SK-N-SH (cell line): ENCODE measurements at regions not wholly inside any gene's neighbourhood (a gene's known extent, or its start where the extent isn't known, plus 50 kb on each side); places are given as distances from the start of the nearest gene placed in this dataset.

Experiments
- CTCF ChIA-PET: fragments of 300-600, 350-600 bp; formaldehyde crosslinking; extraction: SDS; loops from one replicate; lab custom pipeline; 2021; lab: Yijun Ruan, JAX
- POLR2A ChIA-PET: fragments of 350-600 bp; sonication (Branson Sonifier 250); formaldehyde crosslinking; extraction: SDS; loops from one replicate; lab custom pipeline; 2020; ENCODE audit warnings: antibody characterized with exemption, inconsistent platforms; lab: Yijun Ruan, JAX
- DNase-seq: peaks from one replicate; pipeline ENCODE4 v3.0.0; 2012
- H2AFZ ChIP-seq: fragments of 200-600 bp; sonication (generic); 2 replicates; pipeline ENCODE4 v1.8.1; 2016; ENCODE audit warnings: antibody characterized with exemption, mild to moderate bottlenecking, low read depth
- H3F3A ChIP-seq: fragments of 200-600 bp; sonication (generic); replicated peaks from 2 replicates; pipeline ENCODE3; 2016; ENCODE audit warnings: antibody characterized with exemption, mild to moderate bottlenecking; ENCODE audit not compliant: insufficient read depth
- H3K27ac ChIP-seq, 2 experiments: fragments of 200-500 bp in 1 of 2; fragments of 200-600 bp in 1 of 2; sonication (Bioruptor generic) in 1 of 2; sonication (generic), shearing (Covaris generic) in 1 of 2; 2 replicates each; pipeline versions ENCODE4 v1.5.1 to v1.6.1; 2014 to 2016; ENCODE audit warnings: low read depth in 2 of 2, inconsistent platforms in 1 of 2, low read length in 1 of 2, mild to moderate bottlenecking in 1 of 2, mixed read lengths in 1 of 2
- H3K27me3 ChIP-seq: fragments of 200-600 bp; sonication (generic), shearing (Covaris generic); 2 replicates; pipeline ENCODE4 v1.6.1; 2016; ENCODE audit warnings: mixed run types; ENCODE audit not compliant: insufficient read depth
- H3K36me3 ChIP-seq, 2 experiments: fragments of 200-500 bp in 1 of 2; fragments of 200-600 bp in 1 of 2; sonication (Bioruptor generic) in 1 of 2; sonication (generic) in 1 of 2; replicated peaks in 1 of 2; 2 replicates each; pipeline versions ENCODE3 to v1.5.1; 2014 to 2016; ENCODE audit warnings: low read length in 1 of 2, mild to moderate bottlenecking in 1 of 2; ENCODE audit not compliant: insufficient read depth in 2 of 2, control insufficient read depth in 1 of 2
- H3K4me1 ChIP-seq, 2 experiments: fragments of 200-500 bp in 1 of 2; fragments of 200-600 bp in 1 of 2; sonication (Bioruptor generic) in 1 of 2; sonication (generic), shearing (Covaris generic) in 1 of 2; 2 replicates each; pipeline versions ENCODE4 v1.5.1 to v1.6.1; 2014 to 2016; ENCODE audit warnings: low read depth in 1 of 2, low read length in 1 of 2, mixed run types in 1 of 2; ENCODE audit not compliant: insufficient read depth in 2 of 2, control insufficient read depth in 1 of 2
- H3K4me2 ChIP-seq: fragments of 200-600 bp; sonication (generic), shearing (Covaris generic); 2 replicates; pipeline ENCODE4 v1.6.1; 2017; ENCODE audit warnings: mixed run types
- H3K4me3 ChIP-seq, 2 experiments: fragments of 200-500 bp in 1 of 2; fragments of 200-600 bp in 1 of 2; sonication (Bioruptor generic) in 1 of 2; sonication (generic), shearing (Covaris generic) in 1 of 2; 2 replicates each; pipeline versions ENCODE4 v1.5.1 to v1.8.1; 2014 to 2016; ENCODE audit warnings: low read depth in 2 of 2, inconsistent platforms in 1 of 2, low read length in 1 of 2, mild to moderate bottlenecking in 1 of 2, mixed read lengths in 1 of 2, moderate library complexity in 1 of 2
- H3K79me2 ChIP-seq: fragments of 200-600 bp; sonication (generic); 2 replicates; pipeline ENCODE4 v1.8.1; 2017; ENCODE audit warnings: mild to moderate bottlenecking; ENCODE audit not compliant: insufficient read depth
- H3K9ac ChIP-seq: fragments of 200-600 bp; sonication (generic); 2 replicates; pipeline ENCODE4 v1.6.1; 2017; ENCODE audit warnings: mixed run types
- H3K9me2 ChIP-seq: fragments of 200-600 bp; sonication (generic); 2 replicates; pipeline ENCODE4 v1.6.1; 2017; ENCODE audit warnings: mixed run types
- H3K9me3 ChIP-seq: fragments of 200-600 bp; sonication (generic); 2 replicates; pipeline ENCODE4 v1.6.1; 2017; ENCODE audit warnings: mixed run types, mild to moderate bottlenecking, moderate library complexity
- H4K20me1 ChIP-seq: fragments of 200-600 bp; sonication (generic); 2 replicates; pipeline ENCODE4 v1.6.1; 2017; ENCODE audit warnings: mild to moderate bottlenecking, mixed run types; ENCODE audit not compliant: insufficient read depth
- CHD2 ChIP-seq: fragments of 150-350 bp; IDR thresholded peaks from 2 replicates; pipeline ENCODE4 v1.6.1; 2018; ENCODE audit warnings: low read length; ENCODE audit not compliant: partially characterized antibody
- CTCF ChIP-seq: fragments of 200-600 bp; sonication (generic); IDR thresholded peaks from 2 replicates; pipeline ENCODE4 v1.6.1; 2017; ENCODE audit warnings: antibody characterized with exemption, mild to moderate bottlenecking, moderate library complexity
- ELF1 ChIP-seq: IDR thresholded peaks from 2 replicates; pipeline ENCODE4 v1.4.0; 2012
- EP300 ChIP-seq, 2 experiments: IDR thresholded peaks; 2 replicates each; pipeline versions ENCODE4 v1.4.0 to v1.6.1; 2012; ENCODE audit warnings: borderline replicate concordance in 1 of 2, low read depth in 1 of 2, low read length in 1 of 2
- FOXJ3 ChIP-seq: sonication (generic); formaldehyde crosslinking; IDR thresholded peaks from 2 replicates; pipeline ENCODE4 v1.5.1; 2020; ENCODE audit warnings: mild to moderate bottlenecking, missing genetic modification reagents
- FOXM1 ChIP-seq: IDR thresholded peaks from 2 replicates; pipeline ENCODE4 v1.4.0; 2012; ENCODE audit warnings: low read depth, mild to moderate bottlenecking
- GABPA ChIP-seq: IDR thresholded peaks from 2 replicates; pipeline ENCODE4 v1.4.0; 2012; ENCODE audit warnings: low read depth, mild to moderate bottlenecking
- IRF3 ChIP-seq: fragments of 150-350 bp; IDR thresholded peaks from 2 replicates; pipeline ENCODE4 v1.6.1; 2016; ENCODE audit warnings: mild to moderate bottlenecking, low read depth, low read length
- JUND ChIP-seq: IDR thresholded peaks from 2 replicates; pipeline ENCODE4 v1.4.0; 2012
- MAX ChIP-seq: IDR thresholded peaks from 2 replicates; pipeline ENCODE4 v1.4.0; 2012; ENCODE audit warnings: low read depth
- MEF2A ChIP-seq: IDR thresholded peaks from 2 replicates; pipeline ENCODE4 v1.4.0; 2012; ENCODE audit warnings: low read depth, borderline replicate concordance
- MXI1 ChIP-seq: IDR thresholded peaks from 2 replicates; pipeline ENCODE4 v1.6.1; 2012; ENCODE audit warnings: mild to moderate bottlenecking, low read depth, low read length, improper control_type of control experiment
- NFIC ChIP-seq: IDR thresholded peaks from 2 replicates; pipeline ENCODE4 v1.4.0; 2012; ENCODE audit warnings: borderline replicate concordance
- NRF1 ChIP-seq: IDR thresholded peaks from 2 replicates; pipeline ENCODE4 v1.6.1; 2012; ENCODE audit warnings: low read depth, mild to moderate bottlenecking, low read length
- RAD21 ChIP-seq: IDR thresholded peaks from 2 replicates; pipeline ENCODE4 v1.6.1; 2012; ENCODE audit warnings: mild to moderate bottlenecking, low read length
- REST ChIP-seq: IDR thresholded peaks from 2 replicates; pipeline ENCODE4 v1.6.1; 2012; ENCODE audit warnings: mild to moderate bottlenecking, low read depth, low read length, moderate library complexity
- RXRA ChIP-seq: IDR thresholded peaks from 2 replicates; pipeline ENCODE4 v1.4.0; 2012; ENCODE audit warnings: low read depth, mild to moderate bottlenecking, borderline replicate concordance
- SIN3A ChIP-seq: IDR thresholded peaks from 2 replicates; pipeline ENCODE4 v1.6.1; 2012; ENCODE audit warnings: low read depth, mild to moderate bottlenecking, low read length, moderate library complexity, borderline replicate concordance
- SMC3 ChIP-seq: IDR thresholded peaks from 2 replicates; pipeline ENCODE4 v1.6.1; 2012; ENCODE audit warnings: low read depth, low read length, improper control_type of control experiment
- TCF12 ChIP-seq: IDR thresholded peaks from 2 replicates; pipeline ENCODE4 v1.4.0; 2012
- USF1 ChIP-seq: IDR thresholded peaks from 2 replicates; pipeline ENCODE4 v1.4.0; 2012; ENCODE audit warnings: low read depth, borderline replicate concordance
- USF2 ChIP-seq: fragments of 150-350 bp; IDR thresholded peaks from 2 replicates; pipeline ENCODE4 v1.6.1; 2017; ENCODE audit warnings: antibody characterized with exemption, low read length, low read depth, borderline replicate concordance
- YY1 ChIP-seq: IDR thresholded peaks from 2 replicates; pipeline ENCODE4 v1.4.0; 2012; ENCODE audit warnings: low read depth, mild to moderate bottlenecking
- ZBTB33 ChIP-seq: IDR thresholded peaks from 2 replicates; pipeline ENCODE4 v1.4.0; 2012; ENCODE audit warnings: low read depth, borderline replicate concordance
- WGBS: methylation state at CpG from one replicate; pipeline ENCODE4 v1.1.6; 2017; ENCODE audit warnings: low lambda C conversion rate; 5-methylcytosine and 5-hydroxymethylcytosine counted together

GRCh38 chr14:37874429-37875109 lies 279.1 kb downstream of the TTC6 start:
- H3K27ac ChIP-seq = no peak overlapping the region
- TF ChIP-seq USF2 = no peak
- TF ChIP-seq JUND = no peak
- TF ChIP-seq YY1 = no peak
- TF ChIP-seq NRF1 = no peak
- TF ChIP-seq RAD21 = peak; percentile 65
- no peak for TF ChIP-seq NFIC
- no peak for TF ChIP-seq FOXM1
- TF ChIP-seq EP300 (IDR thresholded peaks at IDR 0.05; ENCODE audit: borderline replicate concordance in 1 of 2, low read depth in 1 of 2, low read length in 1 of 2) = no peak
- no peak for TF ChIP-seq SIN3A
- no peak for TF ChIP-seq MEF2A
- peak; percentile 42 for TF ChIP-seq SMC3
- TF ChIP-seq ELF1 = no peak
- no peak for TF ChIP-seq MAX
- TF ChIP-seq TCF12 = no peak
- no peak for TF ChIP-seq REST
- TF ChIP-seq IRF3 = no peak
- no peak for TF ChIP-seq RXRA
- TF ChIP-seq USF1 = no peak
- TF ChIP-seq FOXJ3 (CRISPR knock-in tag) = no peak
- no peak for TF ChIP-seq MXI1
- TF ChIP-seq GABPA = no peak
- TF ChIP-seq CHD2 = no peak
- TF ChIP-seq CTCF = peak; percentile 70
- no peak for TF ChIP-seq ZBTB33

More at GRCh38 chr14:37874429-37875109, 279.1 kb downstream of the TTC6 start:
- no peaks in the 10 kb centered on the region for H3K36me3 ChIP-seq
- H3K4me1 ChIP-seq = no peaks in the 10 kb centered on the region
- H3F3A ChIP-seq = no peaks in the 10 kb centered on the region
- ChIA-PET CTCF (interaction anchor here (0.6 to 2.0 kb wide), 12 partner anchors 8 to 644 kb away, joined by 3 to 11 read pairs (median 5); no protein-coding TSS in a partner anchor), POLR2A (no interaction called here)
- H4K20me1 ChIP-seq = no peaks in the 10 kb centered on the region
- 15% methylated on average over 7 of the region's 15 CpGs for WGBS
- no peak overlapping the region for H3K9ac ChIP-seq
- H3K79me2 ChIP-seq = no peaks in the 10 kb centered on the region
- H3K9me2 ChIP-seq = no peaks in the 10 kb centered on the region
- no peak overlapping the region for H3K4me2 ChIP-seq
- no peaks in the 10 kb centered on the region for H3K9me3 ChIP-seq
- peak; percentile 41 for DNase-seq
- no peaks in the 10 kb centered on the region for H3K27me3 ChIP-seq
- no peak overlapping the region for H2AFZ ChIP-seq
- peak overlapping the region in 1 of 2 experiments; percentile 37; a peak in 1 of 4 replicates for H3K4me3 ChIP-seq
